Hepatocyte (in vitro differentiated cells): ENCODE measurements at regions not wholly inside any gene's neighbourhood (a gene's known extent, or its start where the extent isn't known, plus 50 kb on each side); places are given as distances from the start of the nearest gene placed in this dataset.

Experiments used
- DNase-seq: peaks from one replicate; pipeline ENCODE4 v3.0.0-alpha.2; 2016; ENCODE audit warnings: low spot score
- H2AFZ ChIP-seq: fragments of 200-600 bp; sonication (generic); 2 replicates; pipeline ENCODE4 v1.6.0; 2016; ENCODE audit warnings: antibody characterized with exemption, mild to moderate bottlenecking
- H3K27ac ChIP-seq: fragments of 200-600 bp; sonication (generic); 2 replicates; pipeline ENCODE4 v1.5.1; 2016; ENCODE audit warnings: mild to moderate bottlenecking
- H3K27me3 ChIP-seq: fragments of 200-600 bp; sonication (generic); 2 replicates; pipeline ENCODE4 v1.6.1; 2016
- H3K36me3 ChIP-seq: fragments of 200-600 bp; sonication (generic); replicated peaks from 2 replicates; pipeline ENCODE4 v1.5.1; 2016; ENCODE audit warnings: low read depth; ENCODE audit not compliant: insufficient read depth
- H3K4me1 ChIP-seq: fragments of 200-600 bp; sonication (generic); 2 replicates; pipeline ENCODE4 v1.5.1; 2016; ENCODE audit warnings: mild to moderate bottlenecking, moderate library complexity; ENCODE audit not compliant: insufficient read depth
- H3K4me2 ChIP-seq: fragments of 200-600 bp; sonication (generic); 2 replicates; pipeline ENCODE4 v1.6.0; 2016
- H3K4me3 ChIP-seq: fragments of 200-600 bp; sonication (generic); 2 replicates; pipeline ENCODE4 v1.5.1; 2016; ENCODE audit warnings: mild to moderate bottlenecking
- H3K79me2 ChIP-seq: fragments of 200-600 bp; sonication (generic); 2 replicates; pipeline ENCODE4 v1.6.0; 2017; ENCODE audit warnings: mild to moderate bottlenecking
- H3K9me2 ChIP-seq: fragments of 200-600 bp; sonication (generic); replicated peaks from 2 replicates; pipeline ENCODE4 v1.6.0; 2017; ENCODE audit warnings: mild to moderate bottlenecking; ENCODE audit not compliant: insufficient read depth
- H3K9me3 ChIP-seq: fragments of 200-600 bp; sonication (generic); 2 replicates; pipeline ENCODE4 v1.5.1; 2016; ENCODE audit warnings: low read depth, mild to moderate bottlenecking
- H4K20me1 ChIP-seq: fragments of 200-600 bp; sonication (generic); 2 replicates; pipeline ENCODE4 v1.6.0; 2016; ENCODE audit warnings: mild to moderate bottlenecking; ENCODE audit not compliant: insufficient read depth, poor library complexity, severe bottlenecking
- CTCF ChIP-seq: fragments of 200-600 bp; sonication (generic); IDR thresholded peaks from 2 replicates; pipeline ENCODE4 v1.5.1; 2016; ENCODE audit warnings: antibody characterized with exemption, mild to moderate bottlenecking; ENCODE audit not compliant: poor library complexity
- EZH2 ChIP-seq: fragments of 200-600 bp; sonication (generic); IDR thresholded peaks from 2 replicates; pipeline ENCODE4 v1.6.1; 2016; ENCODE audit warnings: antibody characterized with exemption, mild to moderate bottlenecking, borderline replicate concordance
- EZH2phosphoT487 ChIP-seq: fragments of 200-600 bp; sonication (generic); IDR thresholded peaks from one replicate; pipeline ENCODE4 v1.6.1; 2018; ENCODE audit warnings: antibody characterized with exemption, mild to moderate bottlenecking, low read depth, moderate library complexity; ENCODE audit not compliant: unreplicated experiment, severe bottlenecking
- WGBS: methylation state at CpG from one replicate; pipeline ENCODE4 v1.1.6; 2016; ENCODE audit warnings: low lambda C conversion rate; ENCODE audit errors: missing lambda C conversion rate; 5-methylcytosine and 5-hydroxymethylcytosine counted together

GRCh38 chr10:36722777-36723176, 402.6 kb upstream of the ANKRD30A start:
- Histone ChIP-seq H3K9me3 (no peaks in the 10 kb centered on the region), H3K36me3 (no peaks in the 10 kb centered on the region), H3K4me2 (no peak overlapping the region), H3K9me2 (no peaks in the 10 kb centered on the region), H2AFZ (no peak overlapping the region), H3K4me1 (peaks cover 3% of the 10 kb centered on the region), H3K4me3 (no peak overlapping the region), H3K27me3 (no peaks in the 10 kb centered on the region), H3K79me2 (no peaks in the 10 kb centered on the region), H4K20me1 (no peaks in the 10 kb centered on the region), H3K27ac (no peak overlapping the region)
- DNase-seq: no peak
- TF ChIP-seq EZH2phosphoT487 (no peak), CTCF (no peak), EZH2 (no peak)
- WGBS: 95% methylated on average over 9 of the region's 9 CpGs

GRCh38 chr10:36721871-36722270, 403.5 kb upstream of the ANKRD30A start:
- TF ChIP-seq EZH2phosphoT487 (no peak), EZH2 (no peak), CTCF (no peak)
- Histone ChIP-seq H3K79me2 (no peaks in the 10 kb centered on the region), H3K27ac (no peak overlapping the region), H4K20me1 (no peaks in the 10 kb centered on the region), H3K36me3 (no peaks in the 10 kb centered on the region), H3K9me2 (no peaks in the 10 kb centered on the region), H3K4me1 (peaks cover 3% of the 10 kb centered on the region), H3K27me3 (no peaks in the 10 kb centered on the region), H3K9me3 (no peaks in the 10 kb centered on the region), H3K4me3 (no peak overlapping the region), H3K4me2 (no peak overlapping the region), H2AFZ (no peak overlapping the region)
- WGBS: 37% methylated on average over 2 of the region's 2 CpGs
- peak; percentile 8 for DNase-seq

GRCh38 chr10:36720895-36721294, 404.5 kb upstream of the ANKRD30A start:
- no peak overlapping the region for H2AFZ ChIP-seq
- H3K4me3 ChIP-seq: no peak overlapping the region
- no peak overlapping the region for H3K4me2 ChIP-seq
- no peaks in the 10 kb centered on the region for H3K36me3 ChIP-seq
- H3K79me2 ChIP-seq: no peaks in the 10 kb centered on the region
- no peak for TF ChIP-seq EZH2
- no peak for TF ChIP-seq CTCF
- TF ChIP-seq EZH2phosphoT487: no peak
- H3K27ac ChIP-seq: no peak overlapping the region
- no peaks in the 10 kb centered on the region for H4K20me1 ChIP-seq
- peaks cover 3% of the 10 kb centered on the region for H3K4me1 ChIP-seq
- no peaks in the 10 kb centered on the region for H3K27me3 ChIP-seq
- DNase-seq: no peak
- no peaks in the 10 kb centered on the region for H3K9me2 ChIP-seq
- 58% methylated on average over 1 of the region's 1 CpG for WGBS
- no peaks in the 10 kb centered on the region for H3K9me3 ChIP-seq

GRCh38 chr10:36717118-36717517, 408.3 kb upstream of the ANKRD30A start:
- no peaks in the 10 kb centered on the region for H3K9me3 ChIP-seq
- H2AFZ ChIP-seq: no peak overlapping the region

More at GRCh38 chr10:36717118-36717517, 408.3 kb upstream of the ANKRD30A start:
- H3K9me2 ChIP-seq: no peaks in the 10 kb centered on the region
- DNase-seq: no peak
- no peaks in the 10 kb centered on the region for H3K27me3 ChIP-seq
- 87% methylated on average over 2 of the region's 2 CpGs for WGBS
- no peaks in the 10 kb centered on the region for H3K4me1 ChIP-seq
- TF ChIP-seq EZH2phosphoT487 (no peak), CTCF (no peak), EZH2 (no peak)
- no peaks in the 10 kb centered on the region for H4K20me1 ChIP-seq
- H3K27ac ChIP-seq: no peak overlapping the region
- H3K79me2 ChIP-seq: no peaks in the 10 kb centered on the region
- no peaks in the 10 kb centered on the region for H3K36me3 ChIP-seq
- no peak overlapping the region for H3K4me2 ChIP-seq
- no peak overlapping the region for H3K4me3 ChIP-seq
